H1 (cell line): ENCODE measurements at regions not wholly inside any gene's neighbourhood (a gene's known extent, or its start where the extent isn't known, plus 50 kb on each side); places are given as distances from the start of the nearest gene placed in this dataset.

Experiments
- CTCF ChIA-PET: fragments of 300-600 bp; sonication (Branson Sonifier 250); formaldehyde crosslinking; loops from one replicate; lab custom pipeline; 2021; ENCODE audit not compliant: partially characterized antibody; lab: Charles Lee
- POLR2A ChIA-PET: fragments of 300-600 bp; sonication (Branson Sonifier 250); formaldehyde crosslinking; loops from one replicate; lab custom pipeline; 2021; ENCODE audit warnings: inconsistent platforms; ENCODE audit not compliant: partially characterized antibody; lab: Charles Lee
- DNase-seq, 2 experiments: peaks; one replicate each; pipeline versions ENCODE4 v3.0.0 to v3.0.0-alpha.2; 2010 to 2022; ENCODE audit warnings: low spot score in 2 of 2, low read depth in 1 of 2, mixed read lengths in 1 of 2
- FAIRE-seq: peaks from 2 replicates; lab custom pipeline; 2011; peaks lifted over from hg19 to GRCh38; lab: Jason Lieb, UNC
- H2AFZ ChIP-seq: 2 replicates; pipeline ENCODE4 v1.8.1; 2012; ENCODE audit warnings: low read length, inconsistent platforms
- H2AK5ac ChIP-seq: 2 replicates; pipeline ENCODE4 v1.6.1; 2013; ENCODE audit warnings: low read depth, low read length
- H2BK120ac ChIP-seq: replicated peaks from 2 replicates; pipeline ENCODE3; 2013; ENCODE audit warnings: low read depth, low read length, inconsistent platforms
- H2BK12ac ChIP-seq: 2 replicates; pipeline ENCODE4 v1.6.1; 2013; ENCODE audit warnings: low read depth, low read length
- H2BK15ac ChIP-seq: 2 replicates; pipeline ENCODE4 v1.6.1; 2013; ENCODE audit warnings: low read length
- H2BK20ac ChIP-seq: 2 replicates; pipeline ENCODE4 v1.6.1; 2013; ENCODE audit warnings: low read length
- H2BK5ac ChIP-seq: 2 replicates; pipeline ENCODE4 v1.6.1; 2013; ENCODE audit warnings: low read depth, low read length
- H3K14ac ChIP-seq: 2 replicates; pipeline ENCODE4 v1.6.1; 2013; ENCODE audit warnings: inconsistent platforms; ENCODE audit not compliant: insufficient read length
- H3K18ac ChIP-seq: 2 replicates; pipeline ENCODE4 v1.6.1; 2013; ENCODE audit warnings: low read length; ENCODE audit errors: extremely low read depth
- H3K23ac ChIP-seq: 2 replicates; pipeline ENCODE4 v1.6.1; 2013; ENCODE audit warnings: inconsistent platforms; ENCODE audit not compliant: insufficient read length
- H3K23me2 ChIP-seq: 2 replicates; pipeline ENCODE4 v1.6.1; 2013; ENCODE audit warnings: low read depth, low read length
- H3K27ac ChIP-seq: 2 replicates; pipeline ENCODE4 v1.6.1; 2011; ENCODE audit warnings: low read depth, low read length, inconsistent platforms
- H3K27me3 ChIP-seq, 4 experiments: replicated peaks in 1 of 4; 1 replicate in 1 of 4; 2 replicates in 3 of 4; pipeline versions ENCODE4 v1.6.1 to v1.8.1; 2011 to 2013; ENCODE audit warnings: low read length in 3 of 4, mild to moderate bottlenecking in 3 of 4, inconsistent platforms in 2 of 4, mixed read lengths in 2 of 4, moderate library complexity in 1 of 4; ENCODE audit not compliant: control insufficient read depth in 3 of 4, insufficient read depth in 3 of 4; ENCODE audit errors: extremely low read depth in 1 of 4
- H3K36me3 ChIP-seq, 4 experiments: 2 replicates each; pipeline versions ENCODE4 v1.6.1 to v1.8.1; 2011 to 2013; ENCODE audit warnings: mild to moderate bottlenecking in 4 of 4, low read length in 3 of 4, moderate library complexity in 2 of 4, control low read depth in 1 of 4, inconsistent platforms in 1 of 4; ENCODE audit not compliant: insufficient read depth in 4 of 4, control insufficient read depth in 2 of 4
- H3K4ac ChIP-seq: replicated peaks from 2 replicates; pipeline ENCODE3; 2013; ENCODE audit warnings: low read length, low read depth, mixed read lengths, inconsistent platforms; ENCODE audit not compliant: insufficient read length
- H3K4me1 ChIP-seq, 4 experiments: replicated peaks in 1 of 4; 1 replicate in 1 of 4; 2 replicates in 3 of 4; pipeline versions ENCODE4 v1.6.1 to v1.8.1; 2011 to 2013; ENCODE audit warnings: low read length in 3 of 4, inconsistent platforms in 2 of 4, mixed read lengths in 1 of 4; ENCODE audit not compliant: insufficient read depth in 4 of 4, control insufficient read depth in 3 of 4
- H3K4me2 ChIP-seq, 2 experiments: 2 replicates each; pipeline versions ENCODE4 v1.6.1 to v1.8.1; 2011 to 2013; ENCODE audit warnings: low read depth in 2 of 2, low read length in 2 of 2, control low read depth in 1 of 2, inconsistent platforms in 1 of 2, mild to moderate bottlenecking in 1 of 2; ENCODE audit not compliant: insufficient read depth in 1 of 2
- H3K4me3 ChIP-seq, 4 experiments: fragments of 200-600, 300-600 bp in 1 of 4; sonication (generic), shearing (Covaris generic), sonication (Bioruptor Twin) in 1 of 4; 2 replicates each; pipeline versions ENCODE4 v1.5.1 to v1.8.1; 2011 to 2016; ENCODE audit warnings: low read length in 4 of 4, low read depth in 3 of 4, control low read depth in 2 of 4, inconsistent platforms in 2 of 4, mild to moderate bottlenecking in 2 of 4, mixed read lengths in 1 of 4, moderate library complexity in 1 of 4; ENCODE audit not compliant: insufficient read depth in 2 of 4; ENCODE audit errors: extremely low read depth in 1 of 4
- H3K56ac ChIP-seq: replicated peaks from 2 replicates; pipeline ENCODE3; 2013; ENCODE audit warnings: low read depth, mild to moderate bottlenecking, mixed read lengths, low read length, inconsistent platforms; ENCODE audit not compliant: insufficient read length
- H3K79me1 ChIP-seq: 2 replicates; pipeline ENCODE4 v1.6.1; 2013; ENCODE audit warnings: low read depth, low read length, control low read depth
- H3K79me2 ChIP-seq, 2 experiments: 2 replicates each; pipeline versions ENCODE4 v1.6.1 to v1.8.1; 2012 to 2013; ENCODE audit warnings: low read length in 2 of 2, mild to moderate bottlenecking in 2 of 2, inconsistent platforms in 1 of 2; ENCODE audit not compliant: insufficient read depth in 2 of 2, control insufficient read depth in 1 of 2
- H3K9ac ChIP-seq, 4 experiments: replicated peaks in 1 of 4; 1 replicate in 1 of 4; 2 replicates in 3 of 4; pipeline versions ENCODE4 v1.6.1 to v1.8.1; 2011 to 2013; ENCODE audit warnings: low read depth in 3 of 4, low read length in 3 of 4, control low read depth in 2 of 4, mild to moderate bottlenecking in 2 of 4, moderate library complexity in 2 of 4, inconsistent platforms in 1 of 4; ENCODE audit errors: extremely low read depth in 1 of 4
- H3K9me3 ChIP-seq, 2 experiments: 2 replicates each; pipeline versions ENCODE4 v1.6.1 to v1.8.1; 2012 to 2013; ENCODE audit warnings: mild to moderate bottlenecking in 2 of 2, moderate library complexity in 2 of 2, control low read depth in 1 of 2, inconsistent platforms in 1 of 2, low read depth in 1 of 2, low read length in 1 of 2, mixed read lengths in 1 of 2; ENCODE audit not compliant: insufficient read depth in 2 of 2
- H4K20me1 ChIP-seq, 2 experiments: replicated peaks in 1 of 2; 2 replicates each; pipeline versions ENCODE3 to v1.8.1; 2011 to 2013; ENCODE audit warnings: inconsistent platforms in 2 of 2, low read length in 2 of 2, mild to moderate bottlenecking in 1 of 2; ENCODE audit not compliant: insufficient read depth in 2 of 2, control insufficient read depth in 1 of 2
- H4K5ac ChIP-seq: 2 replicates; pipeline ENCODE4 v1.6.1; 2013; ENCODE audit warnings: low read length, low read depth, mixed read lengths, inconsistent platforms; ENCODE audit not compliant: insufficient read length
- H4K8ac ChIP-seq: 2 replicates; pipeline ENCODE4 v1.8.0; 2013; ENCODE audit warnings: mild to moderate bottlenecking, moderate library complexity, low read length, inconsistent platforms; ENCODE audit not compliant: insufficient read depth; ENCODE audit errors: extremely low read depth
- H4K91ac ChIP-seq: replicated peaks from 2 replicates; pipeline ENCODE3; 2013; ENCODE audit warnings: low read length, mixed read lengths, inconsistent platforms; ENCODE audit not compliant: insufficient read length
- BACH1 ChIP-seq: IDR thresholded peaks from 2 replicates; pipeline ENCODE4 v1.6.1; 2012; ENCODE audit warnings: low read length, improper control_type of control experiment
- CTCF ChIP-seq, 3 experiments: IDR thresholded peaks; 1 replicate in 2 of 3; 2 replicates in 1 of 3; pipeline versions ENCODE4 v1.5.1 to v1.6.1; 2011; ENCODE audit warnings: low read length in 3 of 3, mild to moderate bottlenecking in 3 of 3, inconsistent platforms in 2 of 3, low read depth in 1 of 3, moderate library complexity in 1 of 3; ENCODE audit not compliant: insufficient read depth in 1 of 3; ENCODE audit errors: control extremely low read depth in 1 of 3
- EGR1 ChIP-seq: IDR thresholded peaks from 2 replicates; pipeline ENCODE4 v1.6.1; 2011; ENCODE audit warnings: low read depth, low read length, borderline replicate concordance
- EZH2 ChIP-seq: fragments of 200-600 bp; sonication (generic); IDR thresholded peaks from 2 replicates; pipeline ENCODE4 v1.7.1; 2012; ENCODE audit warnings: low read depth, mild to moderate bottlenecking, moderate library complexity, low read length, inconsistent platforms; ENCODE audit not compliant: severe bottlenecking
- JUND ChIP-seq: IDR thresholded peaks from 2 replicates; pipeline ENCODE4 v1.6.1; 2011; ENCODE audit warnings: mild to moderate bottlenecking, improper control_type of control experiment, low read length
- NANOG ChIP-seq: IDR thresholded peaks from 2 replicates; pipeline ENCODE4 v1.6.1; 2011; ENCODE audit warnings: low read length, low read depth, mild to moderate bottlenecking, inconsistent platforms; ENCODE audit not compliant: insufficient read depth, poor library complexity, severe bottlenecking
- RFX5 ChIP-seq: IDR thresholded peaks from 2 replicates; pipeline ENCODE4 v1.6.1; 2011; ENCODE audit warnings: low read depth, low read length, improper control_type of control experiment, borderline replicate concordance
- SIRT6 ChIP-seq: IDR thresholded peaks from one replicate; pipeline ENCODE4 v1.7.1; 2012; ENCODE audit warnings: low read length, inconsistent platforms
- SRF ChIP-seq: IDR thresholded peaks from 2 replicates; pipeline ENCODE4 v1.6.1; 2011; ENCODE audit warnings: mild to moderate bottlenecking, low read depth, low read length, moderate library complexity
- WGBS, 2 experiments: shearing (Covaris generic) in 1 of 2; methylation state at CpG; one replicate each; pipeline versions ENCODE4 v1.1.6 to v1.1.7; 2013 to 2015; ENCODE audit warnings: low lambda C conversion rate in 2 of 2, mixed read lengths in 2 of 2, inconsistent platforms in 1 of 2, low coverage in 1 of 2, missing lambda C conversion rate in 1 of 2; ENCODE audit not compliant: insufficient replicate concordance in 2 of 2, insufficient coverage in 1 of 2, insufficient read length in 1 of 2; ENCODE audit errors: extremely low coverage in 1 of 2, missing lambda C conversion rate in 1 of 2; 5-methylcytosine and 5-hydroxymethylcytosine counted together
- TF ChIP-seq, protein P1 (sequence below): IDR thresholded peaks from 2 replicates; pipeline ENCODE4 v1.6.1; 2012; ENCODE audit warnings: low read length, inconsistent platforms

- no peaks in the 10 kb centered on the region for H3K79me2 ChIP-seq
- H3K18ac ChIP-seq = no peak overlapping the region
- H3K9ac ChIP-seq = no peak overlapping the region
- H2BK12ac ChIP-seq = no peak overlapping the region
- no peak overlapping the region for H2AK5ac ChIP-seq
- no peak overlapping the region for H3K4me2 ChIP-seq
- ChIA-PET POLR2A (interaction anchor here (1.1 kb wide), 1 partner anchor 18 kb away, joined by 3 read pairs; no protein-coding TSS in a partner anchor), CTCF (no interaction called here)
- DNase-seq (no peak), FAIRE-seq (no peak)
- H2BK15ac ChIP-seq = no peak overlapping the region
- no peak overlapping the region for H3K14ac ChIP-seq
- H3K4me3 ChIP-seq = no peak overlapping the region
- H2BK20ac ChIP-seq = no peak overlapping the region
- H3K79me1 ChIP-seq = no peaks in the 10 kb centered on the region
- no peak overlapping the region for H3K4ac ChIP-seq
- H4K8ac ChIP-seq = no peak overlapping the region
- H3K4me1 ChIP-seq = peaks cover 0 to 9% (median 4%) of the 10 kb centered on the region in 4 experiments; a peak in 4 of 7 replicates
- no peak overlapping the region for H3K56ac ChIP-seq
- 96% methylated on average over 3 of the region's 3 CpGs; no CpG with 5 or more reads in 1 of the 2 experiments for WGBS, 2 experiments
- no peak overlapping the region for H4K5ac ChIP-seq
- H4K91ac ChIP-seq = no peak overlapping the region
- H2BK120ac ChIP-seq = no peak overlapping the region
- H3K27ac ChIP-seq = no peak overlapping the region
- no peak overlapping the region for H2AFZ ChIP-seq
- no peaks in the 10 kb centered on the region for H3K23me2 ChIP-seq
- H2BK5ac ChIP-seq = no peak overlapping the region
- H3K27me3 ChIP-seq = peaks cover 0 to 2% (median 0%) of the 10 kb centered on the region in 4 experiments; a peak in 1 of 7 replicates
- no peak overlapping the region for H3K23ac ChIP-seq
- H3K9me3 ChIP-seq = no peaks in the 10 kb centered on the region
- no peaks in the 10 kb centered on the region for H3K36me3 ChIP-seq
- H4K20me1 ChIP-seq = no peaks in the 10 kb centered on the region
- TF ChIP-seq RFX5 (no peak), BACH1 (no peak), JUND (no peak), SIRT6 (no peak), EZH2 (no peak), EGR1 (no peak), SRF (no peak), NANOG (no peak), CTCF (IDR thresholded peaks at IDR 0.05; ENCODE audit: control extremely low read depth in 1 of 3, insufficient read depth in 1 of 3, low read depth in 1 of 3, low read length in 3 of 3) (no peak)
- TF ChIP-seq, protein P1, sequence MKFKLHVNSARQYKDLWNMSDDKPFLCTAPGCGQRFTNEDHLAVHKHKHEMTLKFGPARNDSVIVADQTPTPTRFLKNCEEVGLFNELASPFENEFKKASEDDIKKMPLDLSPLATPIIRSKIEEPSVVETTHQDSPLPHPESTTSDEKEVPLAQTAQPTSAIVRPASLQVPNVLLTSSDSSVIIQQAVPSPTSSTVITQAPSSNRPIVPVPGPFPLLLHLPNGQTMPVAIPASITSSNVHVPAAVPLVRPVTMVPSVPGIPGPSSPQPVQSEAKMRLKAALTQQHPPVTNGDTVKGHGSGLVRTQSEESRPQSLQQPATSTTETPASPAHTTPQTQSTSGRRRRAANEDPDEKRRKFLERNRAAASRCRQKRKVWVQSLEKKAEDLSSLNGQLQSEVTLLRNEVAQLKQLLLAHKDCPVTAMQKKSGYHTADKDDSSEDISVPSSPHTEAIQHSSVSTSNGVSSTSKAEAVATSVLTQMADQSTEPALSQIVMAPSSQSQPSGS = no peak
Observed at GRCh38 chr6:71402096-71402495, 113.5 kb downstream of the OGFRL1 start.
